ENCODE measurements at regions not wholly inside any gene's neighbourhood (a gene's known extent, or its start where the extent isn't known, plus 50 kb on each side); places are given as distances from the start of the nearest gene placed in this dataset.

DNA sequence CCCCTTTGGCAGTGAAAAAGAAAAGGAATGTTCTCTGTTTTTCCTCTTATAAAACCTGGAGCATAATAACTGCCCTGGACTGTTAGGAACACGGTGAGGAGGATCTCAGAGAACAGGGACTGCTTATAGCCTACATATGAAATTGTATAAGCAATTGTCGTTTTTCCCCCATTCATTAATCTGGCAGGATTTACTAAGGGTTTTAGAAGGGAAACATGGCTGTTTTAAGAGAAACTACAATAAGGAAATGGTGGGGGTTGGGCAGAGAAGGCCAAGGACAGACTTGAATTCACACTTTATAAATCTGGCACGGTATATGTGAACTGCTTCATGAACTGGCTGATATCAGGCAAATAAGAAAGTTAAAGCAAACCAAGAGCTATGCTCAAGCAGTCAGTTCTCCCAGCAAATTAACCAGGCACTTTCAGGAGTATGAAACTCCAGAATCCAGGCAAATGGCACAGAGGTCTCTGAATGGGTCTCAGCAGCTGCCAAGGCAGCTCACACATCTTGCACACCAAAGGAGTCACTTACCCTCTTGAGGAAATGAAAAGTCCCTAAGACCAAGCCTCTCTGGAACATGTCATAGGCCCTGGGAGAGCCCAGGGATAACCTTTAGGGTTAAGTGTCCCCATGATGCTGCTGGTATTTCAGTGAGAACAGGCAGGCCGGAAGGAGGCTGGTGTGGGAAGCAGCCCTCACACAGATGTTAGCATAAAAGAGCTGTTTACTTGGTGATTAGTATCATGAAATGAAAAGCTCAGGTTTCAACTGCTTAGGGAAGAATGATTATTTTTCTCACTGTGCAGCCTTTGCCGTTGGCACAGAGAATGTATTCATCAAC is 260.5 kb upstream of the MARCKS start:
- in situ Hi-C loops (cut with MboI; ENCODE audit: low pct_unique_long_range_greater_than_20kb, low sequenced_read_pairs, unreplicated experiment) = no loop called here
- no peak for DNase-seq (ENCODE audit: low spot score)
- TF ChIP-seq, protein P1, sequence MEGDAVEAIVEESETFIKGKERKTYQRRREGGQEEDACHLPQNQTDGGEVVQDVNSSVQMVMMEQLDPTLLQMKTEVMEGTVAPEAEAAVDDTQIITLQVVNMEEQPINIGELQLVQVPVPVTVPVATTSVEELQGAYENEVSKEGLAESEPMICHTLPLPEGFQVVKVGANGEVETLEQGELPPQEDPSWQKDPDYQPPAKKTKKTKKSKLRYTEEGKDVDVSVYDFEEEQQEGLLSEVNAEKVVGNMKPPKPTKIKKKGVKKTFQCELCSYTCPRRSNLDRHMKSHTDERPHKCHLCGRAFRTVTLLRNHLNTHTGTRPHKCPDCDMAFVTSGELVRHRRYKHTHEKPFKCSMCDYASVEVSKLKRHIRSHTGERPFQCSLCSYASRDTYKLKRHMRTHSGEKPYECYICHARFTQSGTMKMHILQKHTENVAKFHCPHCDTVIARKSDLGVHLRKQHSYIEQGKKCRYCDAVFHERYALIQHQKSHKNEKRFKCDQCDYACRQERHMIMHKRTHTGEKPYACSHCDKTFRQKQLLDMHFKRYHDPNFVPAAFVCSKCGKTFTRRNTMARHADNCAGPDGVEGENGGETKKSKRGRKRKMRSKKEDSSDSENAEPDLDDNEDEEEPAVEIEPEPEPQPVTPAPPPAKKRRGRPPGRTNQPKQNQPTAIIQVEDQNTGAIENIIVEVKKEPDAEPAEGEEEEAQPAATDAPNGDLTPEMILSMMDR (IDR thresholded peaks at IDR 0.05; ENCODE audit: extremely low read depth, insufficient read depth, missing control alignments) = no peak

DNA sequence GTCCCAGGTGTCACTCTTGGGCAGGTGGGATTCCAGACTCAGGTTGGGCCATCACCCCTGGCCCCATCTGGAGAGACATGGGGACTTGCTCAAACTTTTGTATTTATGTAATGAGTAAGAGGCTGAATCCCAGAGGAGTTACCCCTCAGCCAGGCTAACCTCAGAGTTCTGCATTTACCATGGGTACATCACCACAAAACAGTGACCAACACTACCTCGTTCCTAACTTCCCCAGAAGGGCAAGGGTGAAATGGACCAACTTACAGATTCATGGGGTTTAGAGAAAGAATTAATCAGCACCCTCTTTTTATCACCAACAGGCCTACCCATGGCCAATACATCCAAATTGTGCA is 259.9 kb upstream of the MARCKS start:
- DNase-seq (ENCODE audit: low spot score) = no peak
- in situ Hi-C loops (cut with MboI; ENCODE audit: low pct_unique_long_range_greater_than_20kb, low sequenced_read_pairs, unreplicated experiment) = no loop called here
- TF ChIP-seq, protein P1 (IDR thresholded peaks at IDR 0.05; ENCODE audit: extremely low read depth, insufficient read depth, missing control alignments) = no peak

DNA sequence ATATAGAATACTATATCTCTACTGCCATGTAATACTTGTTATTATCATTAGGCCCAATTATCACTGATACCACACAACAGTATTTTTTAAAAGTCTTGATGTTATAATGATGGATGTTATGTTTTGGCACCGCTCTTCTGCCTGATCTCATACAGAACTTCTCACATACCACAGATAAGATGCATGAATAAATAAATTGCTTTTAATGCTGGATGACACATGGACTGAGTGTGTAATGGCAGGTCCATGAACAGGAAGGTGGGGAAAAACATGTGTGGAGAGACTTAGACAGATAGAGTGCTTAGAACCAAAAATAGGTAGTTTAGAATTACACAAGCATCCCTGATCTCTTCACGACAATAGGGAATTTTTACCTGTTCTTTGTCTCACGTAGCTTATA is 258.4 kb upstream of the MARCKS start:
- in situ Hi-C loops (cut with MboI; ENCODE audit: low pct_unique_long_range_greater_than_20kb, low sequenced_read_pairs, unreplicated experiment) = no loop called here
- TF ChIP-seq, protein P1 (IDR thresholded peaks at IDR 0.05; ENCODE audit: extremely low read depth, insufficient read depth, missing control alignments) = no peak
- no peak for DNase-seq (ENCODE audit: low spot score)

DNA sequence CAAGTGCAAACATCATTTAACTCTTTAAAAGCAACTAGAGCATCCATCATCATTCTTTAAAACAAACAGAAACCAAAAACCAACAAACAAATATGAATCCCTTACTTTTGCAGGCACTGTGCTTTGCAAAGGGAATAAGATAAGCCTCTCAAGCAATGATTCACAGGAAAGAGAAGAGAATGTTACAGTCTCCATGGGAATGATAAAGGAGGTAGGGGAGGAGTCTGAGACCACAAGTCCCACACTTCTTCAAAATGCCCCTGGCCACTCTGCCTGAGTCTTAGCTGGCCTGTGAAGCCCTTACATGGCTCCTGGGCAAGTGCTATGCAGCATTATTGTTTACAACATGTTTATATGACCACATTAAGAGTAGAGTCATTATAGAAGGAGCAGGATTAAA is 257.7 kb upstream of the MARCKS start:
- in situ Hi-C loops (cut with MboI; ENCODE audit: low pct_unique_long_range_greater_than_20kb, low sequenced_read_pairs, unreplicated experiment) = no loop called here
- no peak for DNase-seq (ENCODE audit: low spot score)
- TF ChIP-seq, protein P1 (IDR thresholded peaks at IDR 0.05; ENCODE audit: extremely low read depth, insufficient read depth, missing control alignments) = no peak

DNA sequence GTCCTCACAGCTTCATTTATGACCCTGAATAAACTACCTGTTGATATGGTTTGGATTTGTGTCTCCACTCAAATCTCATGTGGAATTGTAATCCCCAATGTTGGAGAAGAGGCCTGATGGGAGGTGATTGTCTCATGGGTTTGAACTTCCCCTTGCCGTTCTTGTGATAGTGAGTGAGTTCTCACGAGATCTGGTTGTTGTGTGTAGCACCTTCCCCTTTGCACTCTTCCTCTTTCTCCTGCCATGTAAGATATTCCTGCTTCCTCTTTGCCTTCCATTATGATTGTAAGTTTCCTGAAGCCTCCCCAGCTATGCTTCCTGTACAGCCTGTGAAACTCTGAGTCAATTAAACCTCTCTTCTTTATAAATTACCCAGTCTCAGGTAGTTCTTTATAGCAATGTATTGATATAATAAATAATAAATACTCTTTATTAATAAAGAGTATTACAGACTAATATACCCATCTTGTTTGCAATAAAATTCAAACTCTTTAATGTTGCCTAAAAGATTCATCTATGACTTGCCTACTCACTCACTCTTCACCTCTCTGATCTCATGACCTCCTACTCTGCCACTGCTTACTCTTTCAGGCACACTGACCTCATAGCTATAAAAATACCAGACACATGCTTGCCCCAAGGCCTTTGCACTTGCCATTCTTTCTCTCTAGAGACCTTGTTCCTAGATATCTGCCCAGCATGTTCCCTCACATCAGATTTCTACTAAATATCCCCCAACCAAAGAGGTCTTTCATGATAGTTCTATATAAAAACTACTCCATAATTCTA is 256.4 kb upstream of the MARCKS start:
- DNase-seq (ENCODE audit: low spot score) = no peak
- in situ Hi-C loops (cut with MboI; ENCODE audit: low pct_unique_long_range_greater_than_20kb, low sequenced_read_pairs, unreplicated experiment) = no loop called here
- TF ChIP-seq, protein P1 (IDR thresholded peaks at IDR 0.05; ENCODE audit: extremely low read depth, insufficient read depth, missing control alignments) = no peak

DNA sequence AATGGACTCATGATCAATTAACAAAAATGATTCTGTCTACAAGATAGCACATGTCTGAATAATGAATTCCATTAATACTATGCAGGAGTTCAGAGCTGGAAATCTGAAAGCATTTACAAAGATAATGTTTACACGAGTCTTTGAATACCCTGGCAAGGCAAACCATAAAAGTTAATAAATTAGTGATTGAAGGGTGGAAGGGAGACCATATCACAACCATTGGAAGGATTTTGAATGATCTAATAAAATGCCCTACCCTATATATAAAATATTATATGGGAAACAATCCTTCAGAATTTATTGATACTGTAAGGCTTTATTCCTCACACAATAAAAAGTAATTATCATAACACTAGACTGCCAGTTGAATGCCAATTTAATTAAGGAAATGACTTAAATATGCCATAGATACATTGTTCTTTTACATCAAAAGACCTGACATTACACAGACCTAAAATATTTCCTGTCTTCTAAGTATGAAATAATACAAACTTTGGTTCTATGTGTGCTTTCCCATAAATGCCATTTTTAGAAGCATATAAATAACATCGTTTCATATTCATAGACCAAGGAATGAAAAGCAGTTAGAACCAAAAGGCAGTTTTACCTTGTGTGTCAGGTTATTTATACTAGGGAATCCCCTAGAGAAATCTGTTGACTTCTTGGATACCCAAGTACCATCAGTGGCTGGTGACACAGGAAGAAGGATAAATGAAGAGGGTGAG is 249.2 kb upstream of the MARCKS start:
- TF ChIP-seq, protein P1 (IDR thresholded peaks at IDR 0.05; ENCODE audit: extremely low read depth, insufficient read depth, missing control alignments) = no peak
- DNase-seq (ENCODE audit: low spot score) = no peak
- in situ Hi-C loops (cut with MboI; ENCODE audit: low pct_unique_long_range_greater_than_20kb, low sequenced_read_pairs, unreplicated experiment) = no loop called here
